ENCODE measurements at regions not wholly inside any gene's neighbourhood (a gene's known extent, or its start where the extent isn't known, plus 50 kb on each side); places are given as distances from the start of the nearest gene placed in this dataset.

DNA sequence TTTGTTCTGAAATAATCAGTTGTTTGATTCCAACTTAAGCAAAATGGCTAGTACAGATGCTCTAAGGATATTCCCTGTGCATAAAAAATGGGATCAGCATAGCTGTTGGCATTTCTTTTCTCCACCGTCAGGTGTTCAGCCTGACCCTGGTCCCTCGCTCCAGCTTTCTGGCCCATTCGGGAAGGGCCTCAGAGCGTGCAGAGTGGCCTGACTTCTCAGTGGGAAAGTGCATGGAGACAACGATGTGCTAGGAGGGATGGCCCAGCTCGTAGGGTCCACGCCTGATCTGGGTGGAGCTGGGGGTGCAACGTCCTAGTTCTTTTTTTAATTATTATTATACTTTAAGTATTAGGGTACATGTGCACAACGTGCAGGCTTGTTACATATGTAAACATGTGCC, 319.1 kb upstream of the IRX4 start:
- Histone ChIP-seq H3K36me3 (no peaks in the 10 kb centered on the region), H3K27ac (no peak overlapping the region), H3K4me1 (no peaks in the 10 kb centered on the region), H3K4me3 (no peak overlapping the region), H3K27me3 (no peaks in the 10 kb centered on the region), H3K9me3 (no peaks in the 10 kb centered on the region)
- intact Hi-C loops (cut with DNase I; ENCODE audit: low total_unique reads): no loop called here
- DNase-seq: no peak
- TF ChIP-seq, protein P1, sequence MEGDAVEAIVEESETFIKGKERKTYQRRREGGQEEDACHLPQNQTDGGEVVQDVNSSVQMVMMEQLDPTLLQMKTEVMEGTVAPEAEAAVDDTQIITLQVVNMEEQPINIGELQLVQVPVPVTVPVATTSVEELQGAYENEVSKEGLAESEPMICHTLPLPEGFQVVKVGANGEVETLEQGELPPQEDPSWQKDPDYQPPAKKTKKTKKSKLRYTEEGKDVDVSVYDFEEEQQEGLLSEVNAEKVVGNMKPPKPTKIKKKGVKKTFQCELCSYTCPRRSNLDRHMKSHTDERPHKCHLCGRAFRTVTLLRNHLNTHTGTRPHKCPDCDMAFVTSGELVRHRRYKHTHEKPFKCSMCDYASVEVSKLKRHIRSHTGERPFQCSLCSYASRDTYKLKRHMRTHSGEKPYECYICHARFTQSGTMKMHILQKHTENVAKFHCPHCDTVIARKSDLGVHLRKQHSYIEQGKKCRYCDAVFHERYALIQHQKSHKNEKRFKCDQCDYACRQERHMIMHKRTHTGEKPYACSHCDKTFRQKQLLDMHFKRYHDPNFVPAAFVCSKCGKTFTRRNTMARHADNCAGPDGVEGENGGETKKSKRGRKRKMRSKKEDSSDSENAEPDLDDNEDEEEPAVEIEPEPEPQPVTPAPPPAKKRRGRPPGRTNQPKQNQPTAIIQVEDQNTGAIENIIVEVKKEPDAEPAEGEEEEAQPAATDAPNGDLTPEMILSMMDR (IDR thresholded peaks at IDR 0.05): no peak

DNA sequence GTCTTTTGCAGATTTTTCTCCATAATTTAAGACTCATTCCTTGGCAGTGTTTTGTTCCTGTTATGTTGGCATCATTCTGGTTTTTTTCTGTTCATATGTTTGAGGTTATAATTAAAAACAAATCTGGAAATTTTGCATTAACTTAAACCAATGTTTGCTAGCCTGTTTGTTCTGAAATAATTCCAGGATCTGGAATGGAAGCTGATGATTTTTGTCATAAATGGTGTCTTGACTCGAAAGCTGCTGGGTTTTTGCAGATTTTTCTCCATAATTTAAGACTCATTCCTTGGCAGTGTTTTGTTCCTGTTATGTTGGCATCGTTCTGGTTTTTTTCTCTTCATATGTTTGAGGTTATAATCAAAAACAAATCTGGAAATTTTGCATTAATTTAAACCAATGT, 318.7 kb upstream of the IRX4 start:
- H3K4me1 ChIP-seq: no peaks in the 10 kb centered on the region
- H3K36me3 ChIP-seq: no peaks in the 10 kb centered on the region
- DNase-seq: no peak
- H3K9me3 ChIP-seq: no peaks in the 10 kb centered on the region
- no peak overlapping the region for H3K27ac ChIP-seq
- no peaks in the 10 kb centered on the region for H3K27me3 ChIP-seq
- H3K4me3 ChIP-seq: no peak overlapping the region
- intact Hi-C loops (cut with DNase I; ENCODE audit: low total_unique reads): no loop called here
- TF ChIP-seq, protein P1 (IDR thresholded peaks at IDR 0.05): no peak

DNA sequence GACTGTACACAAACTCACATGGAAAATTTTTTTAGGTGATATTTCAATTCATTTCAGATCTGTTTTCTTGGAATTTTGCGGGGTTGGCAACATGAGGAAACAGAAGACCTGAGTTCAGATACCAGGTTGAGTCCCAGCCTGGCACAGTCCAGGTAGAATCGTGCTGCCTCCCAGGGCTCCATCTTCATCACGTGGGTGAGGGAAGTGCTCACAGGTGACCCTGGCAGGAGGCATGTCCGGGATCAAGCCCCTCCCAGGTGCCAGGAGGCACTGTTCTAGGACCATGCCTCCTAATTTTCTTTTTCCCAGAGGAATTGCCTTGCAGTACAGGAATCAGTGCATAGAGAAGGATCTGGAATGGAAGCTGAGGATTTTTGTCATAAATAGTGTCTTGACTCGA, 318.3 kb upstream of the IRX4 start:
- intact Hi-C loops (cut with DNase I; ENCODE audit: low total_unique reads): no loop called here
- no peak for DNase-seq

DNA sequence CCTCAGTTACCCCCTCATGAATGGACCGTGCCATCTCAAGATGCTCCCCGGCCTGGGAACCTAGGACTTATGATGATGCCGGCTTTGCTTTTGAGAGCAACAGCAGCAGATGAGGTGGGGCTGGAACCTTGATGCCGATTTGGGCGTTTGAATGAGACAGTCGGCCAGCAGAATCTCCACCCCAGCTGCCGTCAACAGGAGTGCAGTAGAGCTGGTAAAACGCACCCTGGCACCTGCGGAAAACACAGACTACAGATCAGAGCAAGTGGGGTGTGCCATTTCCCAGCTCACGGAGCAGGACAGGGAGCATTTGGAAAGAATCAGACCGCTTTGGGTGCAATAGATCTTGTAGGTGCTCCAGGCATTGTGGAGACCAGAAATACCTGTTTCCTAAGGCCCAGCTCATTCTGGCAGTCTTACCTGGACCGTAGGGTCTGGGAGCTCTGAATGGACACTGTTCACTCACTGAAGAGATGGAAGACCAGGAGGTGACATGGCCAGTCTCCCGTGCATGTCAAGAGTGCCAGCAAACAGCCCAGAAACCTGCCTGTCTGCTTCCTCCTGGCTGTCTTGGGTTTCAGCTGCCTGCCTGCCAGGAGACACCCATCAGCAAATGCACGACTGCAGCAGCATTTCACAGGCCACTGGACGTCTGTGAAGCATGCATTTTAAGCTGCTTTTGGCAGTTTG, 317.7 kb upstream of the IRX4 start:
- DNase-seq: no peak

More for the DNA sequence above, 318.3 kb upstream of the IRX4 start:
- TF ChIP-seq, protein P1 (IDR thresholded peaks at IDR 0.05): no peak
- no peak overlapping the region for H3K27ac ChIP-seq
- no peak overlapping the region for H3K4me3 ChIP-seq
- H3K4me1 ChIP-seq: no peaks in the 10 kb centered on the region
- no peaks in the 10 kb centered on the region for H3K36me3 ChIP-seq
- no peaks in the 10 kb centered on the region for H3K9me3 ChIP-seq
- H3K27me3 ChIP-seq: no peaks in the 10 kb centered on the region

DNA sequence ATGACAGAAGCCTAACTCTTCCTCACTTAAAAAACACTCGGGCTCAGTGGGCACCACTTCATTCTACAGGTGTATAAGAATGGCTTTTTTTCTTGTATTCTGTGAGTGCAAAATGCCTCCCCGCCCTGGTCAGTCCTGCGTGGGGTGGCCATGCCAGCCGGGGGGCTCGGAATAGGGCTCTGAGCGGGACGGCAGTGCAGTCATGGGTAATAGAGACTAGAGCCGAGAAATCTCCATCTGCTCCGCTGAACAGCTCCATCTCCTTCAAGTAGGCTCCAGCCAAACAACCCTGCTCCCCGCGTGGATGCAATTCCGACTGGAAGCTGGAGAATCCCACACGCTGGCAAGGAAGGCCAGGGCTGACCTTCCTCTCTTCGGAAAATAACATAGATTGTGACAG, 317.0 kb upstream of the IRX4 start:
- no peak for DNase-seq
- TF ChIP-seq, protein P1 (IDR thresholded peaks at IDR 0.05): no peak
- Histone ChIP-seq H3K27ac (no peak overlapping the region), H3K9me3 (peaks cover 0 to 12% (median 10%) of the 10 kb centered on the region in 3 donors), H3K27me3 (no peaks in the 10 kb centered on the region), H3K4me1 (no peaks in the 10 kb centered on the region), H3K4me3 (no peak overlapping the region), H3K36me3 (no peaks in the 10 kb centered on the region)
- intact Hi-C loops (cut with DNase I; ENCODE audit: low total_unique reads): no loop called here

More for the DNA sequence above, 317.7 kb upstream of the IRX4 start:
- no peak overlapping the region for H3K4me3 ChIP-seq
- peaks cover 0 to 5% (median 3%) of the 10 kb centered on the region in 3 donors for H3K9me3 ChIP-seq
- no peaks in the 10 kb centered on the region for H3K27me3 ChIP-seq
- H3K36me3 ChIP-seq: no peaks in the 10 kb centered on the region
- H3K27ac ChIP-seq: no peak overlapping the region
- no peaks in the 10 kb centered on the region for H3K4me1 ChIP-seq
- intact Hi-C loops (cut with DNase I; ENCODE audit: low total_unique reads): no loop called here
- TF ChIP-seq, protein P1 (IDR thresholded peaks at IDR 0.05): no peak

All from tibial artery (tissue), 4 donors.